LHCN-M2 (cell line): ENCODE measurements at regions not wholly inside any gene's neighbourhood (a gene's known extent, or its start where the extent isn't known, plus 50 kb on each side); places are given as distances from the start of the nearest gene placed in this dataset.

ENCODE experiments used
- DNase-seq: peaks from one replicate; pipeline ENCODE4 v3.0.0-alpha.2; 2012; ENCODE audit warnings: low read depth

DNA sequence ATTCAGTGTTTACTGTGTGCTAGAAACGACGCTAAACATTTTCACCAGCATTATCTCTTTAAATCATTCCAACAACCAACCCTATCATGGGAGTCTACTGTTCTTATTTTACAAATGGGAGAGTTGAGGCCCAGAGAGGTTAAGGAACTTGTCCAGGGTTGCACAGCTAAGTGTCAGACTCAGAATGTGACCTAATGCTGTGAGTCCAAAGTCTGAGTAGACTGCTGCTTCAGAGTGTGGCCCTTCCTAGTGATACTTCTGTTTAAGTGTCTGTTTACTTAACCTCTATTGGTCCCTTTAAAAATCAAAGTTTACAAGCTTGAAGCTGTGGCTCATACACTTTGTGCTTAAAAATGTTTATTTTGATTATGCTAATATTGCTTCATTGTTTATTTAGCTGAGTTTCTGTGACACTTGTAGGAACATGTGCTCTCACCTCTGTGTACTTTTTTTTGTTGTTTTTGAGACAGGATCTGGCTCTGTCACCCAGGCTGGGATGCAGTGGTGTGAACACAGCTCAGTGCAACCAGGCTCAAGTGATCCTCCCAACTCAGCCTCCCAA, 84.4 kb upstream of the SYPL1 start:
- peak; percentile 44 for DNase-seq

DNA sequence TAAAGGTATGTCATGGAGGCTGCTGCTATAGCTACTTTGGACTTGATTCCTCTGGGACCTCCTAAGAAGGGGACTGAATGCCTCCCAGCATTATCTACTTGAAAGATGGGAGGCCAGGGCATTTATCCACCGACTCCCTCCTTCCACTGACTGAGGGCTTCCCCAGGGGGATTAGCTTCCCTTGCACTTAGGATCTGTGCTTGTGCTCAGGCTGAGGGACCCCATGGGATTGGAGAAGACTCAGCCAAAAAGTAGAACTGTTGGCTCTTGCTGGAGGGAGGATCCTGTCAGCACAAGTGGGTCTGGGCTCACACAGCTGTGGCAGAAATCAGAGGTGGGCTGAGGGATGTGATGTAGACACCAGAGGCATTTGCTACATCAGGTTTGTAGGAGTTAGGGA, 81.5 kb upstream of the SYPL1 start:
- no peak for DNase-seq

DNA sequence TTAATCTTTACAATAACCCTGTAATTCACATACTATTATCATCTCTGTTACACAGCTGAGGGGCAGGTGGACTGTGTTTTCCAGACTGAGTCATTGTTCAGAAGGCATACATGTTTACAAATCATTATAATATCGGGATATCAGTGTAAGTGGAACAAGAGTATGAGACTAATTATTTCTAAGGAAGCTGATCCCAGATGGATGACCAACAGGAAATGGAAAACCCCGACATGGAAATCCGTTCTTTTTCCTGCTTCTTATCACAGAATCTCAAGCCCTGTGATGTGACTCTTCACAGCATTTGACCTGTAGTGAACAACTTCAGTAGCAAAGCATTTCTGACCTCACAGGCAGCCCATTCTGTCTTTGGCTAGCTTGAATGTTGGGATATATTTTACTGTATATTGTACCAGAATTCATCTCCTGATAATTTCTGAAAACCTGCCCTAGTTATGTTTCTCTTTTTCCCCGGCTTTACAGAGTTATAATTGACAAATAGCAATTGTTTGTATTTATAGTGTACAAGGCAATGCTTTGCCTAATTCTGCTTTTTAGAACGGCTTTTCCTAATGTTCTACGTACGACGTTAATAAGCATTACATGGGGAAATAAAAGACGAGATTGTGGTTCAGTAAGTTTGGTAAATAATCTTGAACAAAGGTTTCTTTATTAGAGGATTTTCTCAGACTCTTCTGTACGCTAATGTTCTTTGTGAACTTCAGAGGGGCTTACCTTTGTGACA, 78.6 kb upstream of the SYPL1 start:
- no peak for DNase-seq

DNA sequence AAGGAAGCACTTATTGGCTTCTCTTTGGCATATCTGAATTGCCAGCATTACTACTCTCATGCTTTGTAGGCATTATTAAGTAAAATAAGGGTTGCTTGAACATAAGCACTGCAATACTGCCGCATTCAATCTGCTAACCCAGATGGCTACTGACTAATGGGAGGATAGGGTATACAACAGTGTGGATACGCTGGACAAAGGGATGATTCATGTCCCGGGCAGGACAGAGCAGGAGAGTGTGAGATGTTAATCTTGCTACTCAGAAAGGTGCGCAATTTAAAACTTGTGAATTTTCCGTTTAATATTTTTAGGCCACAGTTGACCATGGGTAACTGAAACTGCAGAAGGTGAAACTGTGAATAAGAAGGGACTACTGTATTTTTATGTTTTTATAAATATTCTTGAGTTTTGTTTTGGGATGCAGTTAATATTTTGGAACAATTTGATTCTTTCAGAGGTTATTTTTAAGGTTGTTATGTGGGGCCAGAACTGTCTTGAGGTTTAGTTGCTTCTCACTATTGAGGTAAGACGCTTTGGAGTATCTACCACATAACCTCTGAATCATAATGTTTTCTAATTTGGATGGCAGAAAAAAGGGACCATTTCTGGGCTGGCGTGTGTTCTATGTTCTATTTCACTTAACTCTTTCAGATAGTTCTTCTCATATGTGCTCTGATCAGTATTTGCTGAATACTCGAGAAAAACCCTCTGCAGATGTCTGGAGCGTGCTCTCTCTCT, 75.7 kb upstream of the SYPL1 start:
- DNase-seq = no peak

DNA sequence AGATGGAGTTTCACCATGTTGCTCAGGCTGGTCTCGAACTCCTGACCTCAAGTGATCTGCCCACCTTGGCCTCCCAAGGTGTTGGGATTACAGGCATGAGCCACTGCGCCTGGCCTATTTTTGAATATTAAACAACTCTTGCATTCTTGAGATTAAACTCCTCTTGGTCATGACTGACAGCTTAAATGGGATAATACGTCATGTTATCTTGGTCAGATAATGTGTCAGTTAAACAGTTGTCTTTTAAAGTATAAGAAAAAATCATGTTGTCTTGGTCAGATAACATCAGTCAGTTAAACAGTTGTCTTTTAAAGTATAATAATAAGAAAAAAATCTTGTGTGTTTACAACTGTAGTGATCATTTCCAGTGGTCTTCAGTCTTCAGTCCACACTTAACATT, 73.6 kb upstream of the SYPL1 start:
- DNase-seq = no peak

DNA sequence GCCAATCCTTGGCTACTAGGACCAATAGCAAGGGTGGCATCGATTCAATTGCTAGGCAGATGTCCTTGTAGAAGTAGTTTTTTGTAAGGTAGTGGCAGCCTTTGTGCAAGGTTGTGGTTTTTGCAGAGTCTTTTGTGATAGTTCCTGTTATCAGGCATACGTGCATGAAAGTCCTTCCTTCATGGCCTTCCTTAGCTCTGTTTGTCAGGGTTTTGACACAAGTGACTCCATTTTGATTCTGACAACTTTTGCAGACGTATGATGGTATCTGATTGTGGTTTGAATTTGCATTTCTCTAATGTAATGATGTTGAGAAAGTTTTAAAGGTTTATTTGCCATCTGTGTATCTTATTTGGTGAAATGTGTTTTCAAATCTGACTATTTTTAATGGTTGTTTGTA, 71.8 kb upstream of the SYPL1 start:
- no peak for DNase-seq

DNA sequence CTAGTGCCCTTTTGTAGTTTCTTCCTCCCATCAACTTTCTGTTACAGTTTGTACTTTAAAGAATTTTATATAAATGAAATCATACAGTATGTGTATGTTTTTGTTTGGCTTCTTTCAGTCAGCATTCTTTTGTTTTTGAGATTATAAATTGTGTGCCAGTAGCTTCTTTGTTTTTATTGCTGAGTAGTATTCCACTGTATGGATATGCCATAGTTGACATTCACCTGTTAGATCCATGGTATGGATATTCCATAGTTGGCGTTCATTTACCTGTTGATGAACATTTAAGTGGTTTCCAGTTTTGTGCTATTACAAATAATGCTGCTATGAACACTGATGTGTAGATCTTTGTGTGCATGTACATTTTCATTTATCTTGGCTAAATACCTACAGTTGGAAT, 70.8 kb upstream of the SYPL1 start:
- no peak for DNase-seq

DNA sequence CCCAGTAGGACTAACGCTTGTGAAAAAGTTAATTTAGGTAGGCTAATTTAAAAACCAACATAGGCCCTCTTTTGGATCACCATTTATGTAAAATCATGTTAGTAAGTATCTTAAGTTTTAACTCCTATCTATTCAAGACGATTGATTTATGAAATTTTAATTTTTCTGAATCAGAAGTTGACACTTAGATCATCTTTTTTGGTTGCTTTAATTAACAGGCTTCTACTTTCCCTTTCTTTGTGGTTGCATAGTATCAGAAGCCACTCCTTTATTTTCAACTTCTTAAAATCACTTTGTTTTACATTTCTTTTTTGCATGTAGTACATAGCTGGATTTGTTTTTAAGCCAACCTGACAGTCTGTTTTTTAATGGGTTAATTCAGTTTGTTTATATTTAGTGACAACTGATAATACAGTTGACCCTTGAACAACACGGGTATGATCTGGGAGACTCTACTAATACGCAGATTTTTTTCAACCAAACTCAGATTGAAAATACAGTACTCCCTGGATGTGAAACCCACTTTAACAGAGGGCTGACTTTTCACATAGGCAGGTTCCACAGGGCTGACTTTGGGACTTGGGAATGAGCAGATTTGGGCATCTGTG, 69.7 kb upstream of the SYPL1 start:
- no peak for DNase-seq

DNA sequence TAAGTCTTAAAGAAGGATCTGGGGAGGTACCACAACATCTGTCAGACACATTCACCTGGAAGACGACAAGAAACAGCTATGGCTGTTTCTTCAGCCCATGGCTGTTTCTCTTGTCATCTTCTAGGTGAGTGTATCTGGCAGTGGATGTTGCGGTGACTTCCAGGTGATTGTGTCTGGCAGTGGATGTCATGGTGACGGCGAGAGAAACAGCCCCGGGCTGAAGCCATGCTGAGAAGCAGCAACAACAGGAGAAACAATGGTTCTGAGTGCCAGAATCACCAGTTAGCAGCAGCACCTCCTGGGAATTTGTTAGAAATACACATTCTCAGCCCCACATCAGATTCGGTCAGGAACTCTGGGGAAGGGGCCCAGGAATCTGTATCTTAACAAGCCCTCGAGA, 68.6 kb upstream of the SYPL1 start:
- DNase-seq = no peak

DNA sequence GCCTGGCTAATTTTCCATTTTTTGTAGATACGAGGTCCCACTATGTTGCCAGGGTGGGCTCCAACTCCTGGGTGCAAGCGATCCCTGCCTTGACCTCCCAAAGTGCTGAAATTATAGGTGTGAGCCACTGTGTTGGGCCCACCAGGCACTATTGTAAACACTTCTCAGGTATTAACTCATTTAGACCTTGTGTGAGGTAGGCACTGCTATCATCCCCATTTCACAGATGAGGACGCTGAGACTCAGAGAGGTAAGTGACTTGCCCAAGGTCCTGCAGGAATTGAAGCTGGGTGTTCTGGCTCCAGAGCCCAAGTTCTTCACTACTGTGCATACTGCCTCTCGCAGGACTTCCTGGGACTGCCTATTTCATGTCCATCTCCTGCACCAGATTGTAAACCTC, 67.1 kb upstream of the SYPL1 start:
- DNase-seq = no peak

DNA sequence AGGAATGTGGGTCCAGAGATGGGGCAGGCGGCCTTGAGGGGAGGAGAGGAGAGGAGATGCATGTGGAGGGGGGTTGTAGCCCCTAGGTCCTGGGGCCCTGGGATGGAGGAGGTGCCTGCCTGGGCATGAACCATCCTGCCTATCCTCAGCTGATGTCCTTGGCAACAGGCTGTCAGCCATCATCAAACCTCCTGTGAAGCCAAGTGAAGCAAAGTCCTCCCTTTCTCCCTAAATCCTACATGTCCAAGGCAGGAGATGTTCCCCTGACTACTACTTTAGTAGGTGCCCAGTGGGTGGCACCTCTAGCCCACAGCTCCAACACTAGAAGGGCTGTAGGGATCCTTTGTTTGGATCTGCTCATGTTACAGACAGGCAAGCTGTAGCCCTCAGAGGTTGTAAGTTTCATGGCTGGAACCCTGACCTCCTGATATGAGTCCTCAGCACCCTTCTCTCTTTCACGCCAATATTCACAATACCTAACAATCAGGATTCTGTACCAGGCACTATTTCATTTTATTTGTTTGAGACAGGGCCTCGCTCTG, 66.6 kb upstream of the SYPL1 start:
- DNase-seq = peak; percentile 80

DNA sequence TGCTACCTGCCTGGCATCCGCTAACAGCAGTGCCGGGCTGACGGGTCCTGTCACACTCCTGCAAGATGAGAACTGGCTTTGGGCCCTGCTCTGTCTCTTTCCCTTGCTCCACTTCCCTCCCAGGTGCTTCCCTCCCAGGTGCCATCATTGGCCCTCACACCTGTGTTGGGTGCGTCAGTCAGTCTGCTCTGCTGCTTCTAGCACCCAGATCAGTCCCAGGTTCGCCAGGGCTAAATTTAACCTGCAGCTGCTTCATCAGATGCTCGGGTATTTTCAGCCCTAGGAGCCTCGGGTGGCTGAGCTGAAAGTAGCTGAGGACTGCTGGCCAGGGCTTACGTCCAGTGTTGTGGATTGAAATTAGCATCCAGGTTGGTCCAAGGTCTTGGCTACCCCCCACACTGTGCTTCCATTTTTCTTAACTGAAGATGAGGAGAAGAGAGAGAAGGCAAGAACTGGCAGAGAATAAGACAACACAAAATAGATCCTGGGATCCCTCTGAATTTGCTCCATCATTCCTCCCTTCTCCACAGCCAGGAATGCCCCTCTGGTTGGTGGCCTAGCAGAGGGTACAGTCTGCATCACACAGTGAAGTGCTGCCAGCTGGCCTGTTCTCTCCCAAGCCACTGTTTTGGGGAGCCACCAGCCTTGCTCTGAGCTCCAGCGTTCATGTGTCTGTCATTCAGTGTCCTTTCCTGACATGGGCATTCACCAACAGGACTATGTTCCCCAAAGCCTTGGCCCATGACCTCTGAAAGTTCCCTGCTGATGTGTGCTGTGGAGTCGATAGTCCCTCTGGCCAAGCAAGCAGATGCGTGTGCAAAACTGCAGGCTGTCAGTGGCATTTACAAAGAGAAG, 65.9 kb upstream of the SYPL1 start:
- DNase-seq = no peak

DNA sequence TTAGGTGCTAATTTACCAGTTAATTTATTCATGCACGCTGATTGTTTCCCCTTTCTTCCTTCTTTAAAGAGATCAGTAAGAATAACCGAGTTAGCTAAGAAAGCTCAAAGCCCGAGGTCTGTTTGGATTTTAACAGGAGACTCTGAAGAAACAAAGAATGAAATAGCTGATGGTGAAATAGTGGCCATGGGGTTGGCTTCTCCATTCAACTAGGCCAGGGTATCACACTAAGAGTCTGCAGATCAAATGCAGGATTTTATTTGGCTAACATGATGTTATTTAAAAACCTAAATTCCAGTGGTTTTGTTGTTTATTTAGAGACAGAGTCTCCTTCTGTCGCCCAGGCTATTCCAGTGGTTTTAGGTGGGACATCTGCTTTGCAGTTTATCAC, 65.2 kb upstream of the SYPL1 start:
- DNase-seq = no peak

DNA sequence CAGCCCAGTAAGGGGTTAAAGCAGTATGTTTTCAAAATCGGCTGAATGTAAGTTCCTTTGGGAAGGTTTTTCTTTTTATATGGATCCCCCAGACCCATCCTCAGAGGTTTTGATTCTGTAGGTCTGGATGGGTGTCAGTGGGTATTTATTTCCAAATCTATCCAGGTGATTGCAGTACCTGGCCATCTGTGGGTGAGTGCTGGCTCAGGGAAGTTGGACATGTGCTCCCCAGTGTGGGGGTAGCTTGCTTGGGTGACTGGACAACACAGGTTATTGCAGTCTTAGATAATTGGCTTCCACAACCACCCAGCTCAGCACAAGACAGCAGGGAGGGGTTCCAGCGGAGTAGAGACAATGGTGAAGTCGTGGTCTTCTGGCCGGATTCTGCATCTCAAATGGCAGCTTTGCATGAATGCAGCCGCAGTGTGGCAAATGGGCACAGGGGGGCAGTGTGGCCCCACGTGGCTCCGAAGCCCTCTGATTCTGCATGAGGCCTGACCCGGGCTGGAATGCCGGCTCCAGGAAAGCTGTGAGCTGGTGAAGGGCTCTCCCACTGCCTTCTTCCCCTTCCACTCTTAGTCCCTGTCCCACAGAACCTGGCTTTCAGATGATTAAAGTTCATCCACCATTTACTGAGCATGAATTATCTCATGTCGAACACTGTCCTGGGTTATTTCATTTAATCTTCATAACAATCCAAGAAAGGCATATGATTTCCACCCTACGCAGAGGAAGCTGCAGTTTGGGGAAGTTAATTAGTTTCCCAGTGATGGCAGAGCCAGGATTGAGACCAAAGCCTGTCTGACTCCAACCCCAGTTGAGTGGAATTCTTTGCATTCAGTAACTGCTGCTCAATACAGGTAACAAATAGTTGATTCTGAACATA, 64.5 kb upstream of the SYPL1 start:
- peak; percentile 74 for DNase-seq

DNA sequence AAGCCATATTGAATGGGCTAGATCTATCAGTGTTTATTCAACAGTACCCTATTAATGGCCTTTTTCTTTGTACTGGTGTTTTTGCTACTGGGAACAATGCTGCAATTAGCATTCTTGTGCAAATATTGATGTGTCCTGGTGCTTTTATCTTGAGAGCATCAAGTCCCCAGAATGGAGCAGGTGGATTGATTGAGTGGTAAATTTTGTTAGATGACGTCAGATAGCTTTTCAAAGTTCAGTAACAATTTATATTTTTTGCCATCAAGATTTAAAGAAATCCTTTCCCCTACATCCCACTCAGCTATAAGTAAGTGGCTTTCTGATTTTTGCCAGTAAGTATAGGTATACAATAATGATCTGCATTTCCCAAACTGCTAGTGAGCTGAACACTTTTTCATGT, 63.4 kb upstream of the SYPL1 start:
- DNase-seq = no peak

DNA sequence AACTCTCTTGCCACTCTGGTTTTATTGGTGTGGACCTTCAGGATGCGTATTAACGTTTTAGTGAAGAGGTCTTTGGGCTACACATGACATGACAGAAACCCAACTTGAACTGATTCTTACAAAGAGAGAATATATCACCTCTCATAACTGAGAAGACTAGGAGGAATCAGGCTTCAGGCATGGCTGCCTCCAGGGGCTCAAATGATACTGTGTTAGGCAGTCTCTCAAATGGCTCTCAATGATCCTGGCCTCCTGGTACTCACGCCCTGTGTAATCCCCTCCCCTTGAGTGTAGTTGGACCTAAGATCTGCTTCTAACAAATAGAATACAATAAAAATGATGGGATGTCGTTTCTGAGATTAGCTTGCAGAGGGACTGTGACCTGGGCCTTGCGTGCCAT, 58.5 kb upstream of the SYPL1 start:
- no peak for DNase-seq

DNA sequence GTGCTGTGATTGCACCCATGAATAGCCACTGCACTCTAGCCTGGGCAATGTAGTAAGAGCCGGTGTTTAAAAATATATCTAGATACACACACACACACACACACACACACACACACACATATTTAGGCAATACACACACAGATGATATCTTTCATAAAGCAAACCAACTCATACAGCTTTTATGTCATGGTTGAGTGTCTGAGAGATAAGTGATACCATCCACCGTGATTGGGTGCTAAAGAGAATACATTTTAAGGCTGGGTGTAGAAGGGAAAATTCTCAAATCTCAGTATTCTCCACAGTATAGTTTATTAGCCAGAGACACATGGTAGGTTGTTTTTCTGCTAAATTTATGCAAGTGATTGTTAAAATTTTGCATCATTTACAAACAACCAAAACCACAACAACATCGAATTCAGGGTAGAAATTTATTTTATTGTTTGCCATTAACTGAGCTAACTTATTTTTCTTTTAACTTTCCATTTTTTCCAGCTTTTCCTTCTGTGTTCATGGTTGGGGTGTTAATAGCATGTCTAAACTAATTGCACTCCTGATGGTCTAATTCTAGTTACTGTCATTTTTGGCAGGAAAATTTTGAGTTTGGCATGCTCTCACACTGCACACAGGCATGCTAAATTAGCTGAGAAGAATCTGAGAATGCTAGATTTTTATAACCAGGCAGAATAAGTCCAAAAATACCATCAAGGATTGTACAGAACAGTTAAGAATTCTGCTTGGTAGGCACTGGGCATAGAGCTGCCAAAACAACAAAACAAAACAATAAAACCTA, 57.9 kb upstream of the SYPL1 start:
- DNase-seq = no peak

DNA sequence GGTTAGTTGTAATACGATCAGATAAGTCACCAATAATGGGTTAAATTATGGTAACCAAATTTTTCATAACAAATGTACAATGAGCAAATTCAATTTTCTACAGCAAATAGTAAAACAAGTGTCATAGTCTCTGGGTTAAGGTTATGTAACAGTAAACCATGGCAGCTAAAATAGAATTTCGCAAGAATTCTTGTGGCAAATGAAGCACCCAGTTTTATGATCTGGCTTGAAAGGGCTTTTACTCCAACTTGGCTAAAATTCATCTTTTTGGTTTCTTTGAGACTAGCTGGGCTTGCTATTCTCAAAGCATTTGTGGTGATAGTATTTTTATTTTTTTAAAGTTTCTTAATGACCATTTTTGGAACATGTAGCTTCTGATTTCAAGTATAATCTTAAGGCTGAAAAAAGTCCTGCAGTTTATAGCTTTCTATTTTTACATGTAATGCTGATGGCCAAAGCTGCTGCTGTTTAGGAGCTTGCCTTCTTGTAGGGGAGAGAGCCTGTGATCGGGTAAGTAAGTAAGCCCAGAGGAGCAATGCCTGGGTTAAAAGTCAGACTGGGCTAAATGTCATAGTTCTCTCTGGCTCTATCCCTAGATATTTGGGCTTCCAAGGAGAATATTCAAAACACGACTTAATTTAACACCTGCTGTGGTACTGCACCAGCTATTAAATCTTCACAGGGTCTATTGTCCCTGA, 55.5 kb upstream of the SYPL1 start:
- DNase-seq = peak; percentile 38
